H1 (cell line): ENCODE measurements at regions not wholly inside any gene's neighbourhood (a gene's known extent, or its start where the extent isn't known, plus 50 kb on each side); places are given as distances from the start of the nearest gene placed in this dataset.

ENCODE experiments used
- CTCF ChIA-PET: fragments of 300-600 bp; sonication (Branson Sonifier 250); formaldehyde crosslinking; loops from one replicate; lab custom pipeline; 2021; ENCODE audit not compliant: partially characterized antibody; lab: Charles Lee
- POLR2A ChIA-PET: fragments of 300-600 bp; sonication (Branson Sonifier 250); formaldehyde crosslinking; loops from one replicate; lab custom pipeline; 2021; ENCODE audit warnings: inconsistent platforms; ENCODE audit not compliant: partially characterized antibody; lab: Charles Lee
- DNase-seq, 2 experiments: peaks; one replicate each; pipeline versions ENCODE4 v3.0.0 to v3.0.0-alpha.2; 2010 to 2022; ENCODE audit warnings: low spot score in 2 of 2, low read depth in 1 of 2, mixed read lengths in 1 of 2
- FAIRE-seq: peaks from 2 replicates; lab custom pipeline; 2011; peaks lifted over from hg19 to GRCh38; lab: Jason Lieb, UNC
- H2AFZ ChIP-seq: 2 replicates; pipeline ENCODE4 v1.8.1; 2012; ENCODE audit warnings: low read length, inconsistent platforms
- H2AK5ac ChIP-seq: 2 replicates; pipeline ENCODE4 v1.6.1; 2013; ENCODE audit warnings: low read depth, low read length
- H2BK120ac ChIP-seq: replicated peaks from 2 replicates; pipeline ENCODE3; 2013; ENCODE audit warnings: low read depth, low read length, inconsistent platforms
- H2BK12ac ChIP-seq: 2 replicates; pipeline ENCODE4 v1.6.1; 2013; ENCODE audit warnings: low read depth, low read length
- H2BK15ac ChIP-seq: 2 replicates; pipeline ENCODE4 v1.6.1; 2013; ENCODE audit warnings: low read length
- H2BK20ac ChIP-seq: 2 replicates; pipeline ENCODE4 v1.6.1; 2013; ENCODE audit warnings: low read length
- H2BK5ac ChIP-seq: 2 replicates; pipeline ENCODE4 v1.6.1; 2013; ENCODE audit warnings: low read depth, low read length
- H3K14ac ChIP-seq: 2 replicates; pipeline ENCODE4 v1.6.1; 2013; ENCODE audit warnings: inconsistent platforms; ENCODE audit not compliant: insufficient read length
- H3K18ac ChIP-seq: 2 replicates; pipeline ENCODE4 v1.6.1; 2013; ENCODE audit warnings: low read length; ENCODE audit errors: extremely low read depth
- H3K23ac ChIP-seq: 2 replicates; pipeline ENCODE4 v1.6.1; 2013; ENCODE audit warnings: inconsistent platforms; ENCODE audit not compliant: insufficient read length
- H3K23me2 ChIP-seq: 2 replicates; pipeline ENCODE4 v1.6.1; 2013; ENCODE audit warnings: low read depth, low read length
- H3K27ac ChIP-seq: 2 replicates; pipeline ENCODE4 v1.6.1; 2011; ENCODE audit warnings: low read depth, low read length, inconsistent platforms
- H3K27me3 ChIP-seq, 4 experiments: replicated peaks in 1 of 4; 1 replicate in 1 of 4; 2 replicates in 3 of 4; pipeline versions ENCODE4 v1.6.1 to v1.8.1; 2011 to 2013; ENCODE audit warnings: low read length in 3 of 4, mild to moderate bottlenecking in 3 of 4, inconsistent platforms in 2 of 4, mixed read lengths in 2 of 4, moderate library complexity in 1 of 4; ENCODE audit not compliant: control insufficient read depth in 3 of 4, insufficient read depth in 3 of 4; ENCODE audit errors: extremely low read depth in 1 of 4
- H3K36me3 ChIP-seq, 4 experiments: 2 replicates each; pipeline versions ENCODE4 v1.6.1 to v1.8.1; 2011 to 2013; ENCODE audit warnings: mild to moderate bottlenecking in 4 of 4, low read length in 3 of 4, moderate library complexity in 2 of 4, control low read depth in 1 of 4, inconsistent platforms in 1 of 4; ENCODE audit not compliant: insufficient read depth in 4 of 4, control insufficient read depth in 2 of 4
- H3K4ac ChIP-seq: replicated peaks from 2 replicates; pipeline ENCODE3; 2013; ENCODE audit warnings: low read length, low read depth, mixed read lengths, inconsistent platforms; ENCODE audit not compliant: insufficient read length
- H3K4me1 ChIP-seq, 4 experiments: replicated peaks in 1 of 4; 1 replicate in 1 of 4; 2 replicates in 3 of 4; pipeline versions ENCODE4 v1.6.1 to v1.8.1; 2011 to 2013; ENCODE audit warnings: low read length in 3 of 4, inconsistent platforms in 2 of 4, mixed read lengths in 1 of 4; ENCODE audit not compliant: insufficient read depth in 4 of 4, control insufficient read depth in 3 of 4
- H3K4me2 ChIP-seq, 2 experiments: 2 replicates each; pipeline versions ENCODE4 v1.6.1 to v1.8.1; 2011 to 2013; ENCODE audit warnings: low read depth in 2 of 2, low read length in 2 of 2, control low read depth in 1 of 2, inconsistent platforms in 1 of 2, mild to moderate bottlenecking in 1 of 2; ENCODE audit not compliant: insufficient read depth in 1 of 2
- H3K4me3 ChIP-seq, 4 experiments: fragments of 200-600, 300-600 bp in 1 of 4; sonication (generic), shearing (Covaris generic), sonication (Bioruptor Twin) in 1 of 4; 2 replicates each; pipeline versions ENCODE4 v1.5.1 to v1.8.1; 2011 to 2016; ENCODE audit warnings: low read length in 4 of 4, low read depth in 3 of 4, control low read depth in 2 of 4, inconsistent platforms in 2 of 4, mild to moderate bottlenecking in 2 of 4, mixed read lengths in 1 of 4, moderate library complexity in 1 of 4; ENCODE audit not compliant: insufficient read depth in 2 of 4; ENCODE audit errors: extremely low read depth in 1 of 4
- H3K56ac ChIP-seq: replicated peaks from 2 replicates; pipeline ENCODE3; 2013; ENCODE audit warnings: low read depth, mild to moderate bottlenecking, mixed read lengths, low read length, inconsistent platforms; ENCODE audit not compliant: insufficient read length
- H3K79me1 ChIP-seq: 2 replicates; pipeline ENCODE4 v1.6.1; 2013; ENCODE audit warnings: low read depth, low read length, control low read depth
- H3K79me2 ChIP-seq, 2 experiments: 2 replicates each; pipeline versions ENCODE4 v1.6.1 to v1.8.1; 2012 to 2013; ENCODE audit warnings: low read length in 2 of 2, mild to moderate bottlenecking in 2 of 2, inconsistent platforms in 1 of 2; ENCODE audit not compliant: insufficient read depth in 2 of 2, control insufficient read depth in 1 of 2
- H3K9ac ChIP-seq, 4 experiments: replicated peaks in 1 of 4; 1 replicate in 1 of 4; 2 replicates in 3 of 4; pipeline versions ENCODE4 v1.6.1 to v1.8.1; 2011 to 2013; ENCODE audit warnings: low read depth in 3 of 4, low read length in 3 of 4, control low read depth in 2 of 4, mild to moderate bottlenecking in 2 of 4, moderate library complexity in 2 of 4, inconsistent platforms in 1 of 4; ENCODE audit errors: extremely low read depth in 1 of 4
- H3K9me3 ChIP-seq, 2 experiments: 2 replicates each; pipeline versions ENCODE4 v1.6.1 to v1.8.1; 2012 to 2013; ENCODE audit warnings: mild to moderate bottlenecking in 2 of 2, moderate library complexity in 2 of 2, control low read depth in 1 of 2, inconsistent platforms in 1 of 2, low read depth in 1 of 2, low read length in 1 of 2, mixed read lengths in 1 of 2; ENCODE audit not compliant: insufficient read depth in 2 of 2
- H4K20me1 ChIP-seq, 2 experiments: replicated peaks in 1 of 2; 2 replicates each; pipeline versions ENCODE3 to v1.8.1; 2011 to 2013; ENCODE audit warnings: inconsistent platforms in 2 of 2, low read length in 2 of 2, mild to moderate bottlenecking in 1 of 2; ENCODE audit not compliant: insufficient read depth in 2 of 2, control insufficient read depth in 1 of 2
- H4K5ac ChIP-seq: 2 replicates; pipeline ENCODE4 v1.6.1; 2013; ENCODE audit warnings: low read length, low read depth, mixed read lengths, inconsistent platforms; ENCODE audit not compliant: insufficient read length
- H4K8ac ChIP-seq: 2 replicates; pipeline ENCODE4 v1.8.0; 2013; ENCODE audit warnings: mild to moderate bottlenecking, moderate library complexity, low read length, inconsistent platforms; ENCODE audit not compliant: insufficient read depth; ENCODE audit errors: extremely low read depth
- H4K91ac ChIP-seq: replicated peaks from 2 replicates; pipeline ENCODE3; 2013; ENCODE audit warnings: low read length, mixed read lengths, inconsistent platforms; ENCODE audit not compliant: insufficient read length
- BCL11A ChIP-seq, 2 experiments: IDR thresholded peaks; one replicate each; pipeline ENCODE4 v1.6.1; 2011; ENCODE audit warnings: low read depth in 2 of 2, low read length in 2 of 2, mild to moderate bottlenecking in 2 of 2
- CREB1 ChIP-seq: IDR thresholded peaks from 2 replicates; pipeline ENCODE4 v1.6.1; 2012; ENCODE audit warnings: inconsistent platforms
- PHF8 ChIP-seq: fragments of 200-600 bp; sonication (generic); conservative IDR thresholded peaks from 2 replicates; pipeline ENCODE4 v1.7.1; 2012; ENCODE audit warnings: low read depth, mild to moderate bottlenecking, inconsistent platforms, low read length, moderate library complexity
- TCF12 ChIP-seq: IDR thresholded peaks from 2 replicates; pipeline ENCODE4 v1.6.1; 2011; ENCODE audit warnings: low read depth, mild to moderate bottlenecking, low read length
- WGBS, 2 experiments: shearing (Covaris generic) in 1 of 2; methylation state at CpG; one replicate each; pipeline versions ENCODE4 v1.1.6 to v1.1.7; 2013 to 2015; ENCODE audit warnings: low lambda C conversion rate in 2 of 2, mixed read lengths in 2 of 2, inconsistent platforms in 1 of 2, low coverage in 1 of 2, missing lambda C conversion rate in 1 of 2; ENCODE audit not compliant: insufficient replicate concordance in 2 of 2, insufficient coverage in 1 of 2, insufficient read length in 1 of 2; ENCODE audit errors: extremely low coverage in 1 of 2, missing lambda C conversion rate in 1 of 2; 5-methylcytosine and 5-hydroxymethylcytosine counted together

DNA sequence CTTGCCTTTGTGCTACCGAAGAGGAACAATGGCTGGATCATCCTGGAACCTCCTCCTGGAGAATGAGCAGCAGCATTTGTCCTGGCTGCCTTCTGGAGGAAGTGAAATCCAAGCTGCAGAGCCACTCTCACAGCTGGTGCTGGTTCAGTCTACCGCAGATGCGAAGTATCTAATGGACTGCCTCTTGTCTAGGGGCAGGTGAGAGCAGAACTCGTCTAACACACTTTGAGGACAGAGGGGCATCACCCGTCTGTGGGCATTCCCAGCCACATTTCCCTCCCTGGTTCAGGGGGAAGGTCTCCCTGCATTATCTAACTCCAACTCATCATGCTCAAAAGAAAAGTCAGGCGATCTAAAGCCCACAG is 338.2 kb upstream of the GATB start:
- Histone ChIP-seq H2BK20ac (no peak overlapping the region), H3K4me3 (no peak overlapping the region), H2BK15ac (no peak overlapping the region), H3K27me3 (no peaks in the 10 kb centered on the region), H3K9ac (no peak overlapping the region), H4K20me1 (no peaks in the 10 kb centered on the region), H3K56ac (no peak overlapping the region), H3K18ac (no peak overlapping the region), H3K36me3 (no peaks in the 10 kb centered on the region), H3K27ac (no peak overlapping the region), H2BK120ac (no peak overlapping the region), H3K23me2 (no peaks in the 10 kb centered on the region), H3K23ac (no peak overlapping the region), H3K79me2 (no peaks in the 10 kb centered on the region), H4K5ac (no peak overlapping the region), H2BK12ac (no peak overlapping the region), H3K4me1 (peaks cover 0 to 3% (median 0%) of the 10 kb centered on the region in 4 experiments; a peak in 2 of 7 replicates), H3K14ac (no peak overlapping the region), H2AFZ (no peak overlapping the region), H4K8ac (no peak overlapping the region; the same call in 1 of the 2 replicates), H4K91ac (no peak overlapping the region), H3K4me2 (no peak overlapping the region), H3K9me3 (no peaks in the 10 kb centered on the region), H3K79me1 (no peaks in the 10 kb centered on the region), H3K4ac (no peak overlapping the region), H2AK5ac (0 out of 2 replicates have a peak overlapping the region, but pooled peaks have one; percentile 24), H2BK5ac (no peak overlapping the region; the same call in 1 of the 2 replicates)
- ChIA-PET CTCF (interaction anchor here (1.0 to 2.3 kb wide), 2 partner anchors 9 to 83 kb away, joined by 3 to 7 read pairs; no protein-coding TSS in a partner anchor), POLR2A (no interaction called here)
- 82% methylated on average over 6 of the region's 6 CpGs; no CpG with 5 or more reads in 1 of the 2 experiments for WGBS, 2 experiments
- FAIRE-seq (no peak), DNase-seq (no peak)
- TF ChIP-seq TCF12: no peak
- no peak for TF ChIP-seq BCL11A (IDR thresholded peaks at IDR 0.05; ENCODE audit: low read depth in 2 of 2, low read length in 2 of 2)
- TF ChIP-seq CREB1: no peak
- TF ChIP-seq PHF8: no peak
